PC-3 (cell line): ENCODE measurements at regions not wholly inside any gene's neighbourhood (a gene's known extent, or its start where the extent isn't known, plus 50 kb on each side); places are given as distances from the start of the nearest gene placed in this dataset.

Experiments
- CTCF ChIP-seq: fragments of 300-600 bp; sonication (generic); conservative IDR thresholded peaks from 2 replicates; pipeline ENCODE4 v1.5.1; 2017; ENCODE audit warnings: antibody characterized with exemption, low read depth, mild to moderate bottlenecking, low read length
- EZH2 ChIP-seq: fragments of 300-600 bp; sonication (generic); IDR thresholded peaks from one replicate; pipeline ENCODE4 v1.6.1; 2017; ENCODE audit warnings: antibody characterized with exemption, mild to moderate bottlenecking, low read length; ENCODE audit not compliant: unreplicated experiment

DNA sequence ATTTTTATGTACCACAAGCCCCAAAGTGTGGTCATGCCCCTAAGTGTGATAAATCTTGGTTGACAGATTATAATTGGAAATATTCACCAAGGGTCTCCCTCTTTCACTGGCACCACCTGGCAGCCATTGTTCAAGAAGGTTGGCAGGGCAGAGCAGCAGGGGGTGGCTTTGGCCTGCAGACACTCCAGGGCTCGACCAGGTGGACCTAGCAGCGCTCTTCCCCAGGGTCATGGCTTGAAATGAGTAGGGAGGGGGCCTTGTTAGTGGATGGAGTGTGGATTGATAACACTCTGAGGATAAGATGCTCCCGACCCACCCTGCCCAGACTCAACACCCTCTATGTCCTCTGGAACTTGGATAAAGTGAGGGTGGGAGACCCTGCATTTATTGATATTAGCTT, 58.2 kb upstream of the KLHL25 start:
- TF ChIP-seq CTCF (no peak), EZH2 (no peak)
